ENCODE measurements at regions not wholly inside any gene's neighbourhood (a gene's known extent, or its start where the extent isn't known, plus 50 kb on each side); places are given as distances from the start of the nearest gene placed in this dataset.
"Not testable (repeated sequence)": the region's sequence is repeated elsewhere in the genome, so short reads cannot be mapped to it uniquely, and the experiment has no call there.

- H3K4me3 ChIP-seq (ENCODE audit: low read depth, low read length): no peak overlapping the region
- DNase-seq (ENCODE audit: low read depth): peak; percentile 47
- TF ChIP-seq, protein P1, sequence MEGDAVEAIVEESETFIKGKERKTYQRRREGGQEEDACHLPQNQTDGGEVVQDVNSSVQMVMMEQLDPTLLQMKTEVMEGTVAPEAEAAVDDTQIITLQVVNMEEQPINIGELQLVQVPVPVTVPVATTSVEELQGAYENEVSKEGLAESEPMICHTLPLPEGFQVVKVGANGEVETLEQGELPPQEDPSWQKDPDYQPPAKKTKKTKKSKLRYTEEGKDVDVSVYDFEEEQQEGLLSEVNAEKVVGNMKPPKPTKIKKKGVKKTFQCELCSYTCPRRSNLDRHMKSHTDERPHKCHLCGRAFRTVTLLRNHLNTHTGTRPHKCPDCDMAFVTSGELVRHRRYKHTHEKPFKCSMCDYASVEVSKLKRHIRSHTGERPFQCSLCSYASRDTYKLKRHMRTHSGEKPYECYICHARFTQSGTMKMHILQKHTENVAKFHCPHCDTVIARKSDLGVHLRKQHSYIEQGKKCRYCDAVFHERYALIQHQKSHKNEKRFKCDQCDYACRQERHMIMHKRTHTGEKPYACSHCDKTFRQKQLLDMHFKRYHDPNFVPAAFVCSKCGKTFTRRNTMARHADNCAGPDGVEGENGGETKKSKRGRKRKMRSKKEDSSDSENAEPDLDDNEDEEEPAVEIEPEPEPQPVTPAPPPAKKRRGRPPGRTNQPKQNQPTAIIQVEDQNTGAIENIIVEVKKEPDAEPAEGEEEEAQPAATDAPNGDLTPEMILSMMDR (IDR thresholded peaks at IDR 0.05; ENCODE audit: insufficient read depth, low read depth, low read length, missing control alignments): no peak
Measured at GRCh38 chr18:60022671-60023276, 123.0 kb downstream of the PMAIP1 start.

- H3K4me3 ChIP-seq (ENCODE audit: low read depth, low read length): no peak overlapping the region
- DNase-seq (ENCODE audit: low read depth): no peak
- TF ChIP-seq, protein P1 (IDR thresholded peaks at IDR 0.05; ENCODE audit: insufficient read depth, low read depth, low read length, missing control alignments): no peak
Measured at GRCh38 chr18:60021556-60021955, 121.8 kb downstream of the PMAIP1 start.

DNA sequence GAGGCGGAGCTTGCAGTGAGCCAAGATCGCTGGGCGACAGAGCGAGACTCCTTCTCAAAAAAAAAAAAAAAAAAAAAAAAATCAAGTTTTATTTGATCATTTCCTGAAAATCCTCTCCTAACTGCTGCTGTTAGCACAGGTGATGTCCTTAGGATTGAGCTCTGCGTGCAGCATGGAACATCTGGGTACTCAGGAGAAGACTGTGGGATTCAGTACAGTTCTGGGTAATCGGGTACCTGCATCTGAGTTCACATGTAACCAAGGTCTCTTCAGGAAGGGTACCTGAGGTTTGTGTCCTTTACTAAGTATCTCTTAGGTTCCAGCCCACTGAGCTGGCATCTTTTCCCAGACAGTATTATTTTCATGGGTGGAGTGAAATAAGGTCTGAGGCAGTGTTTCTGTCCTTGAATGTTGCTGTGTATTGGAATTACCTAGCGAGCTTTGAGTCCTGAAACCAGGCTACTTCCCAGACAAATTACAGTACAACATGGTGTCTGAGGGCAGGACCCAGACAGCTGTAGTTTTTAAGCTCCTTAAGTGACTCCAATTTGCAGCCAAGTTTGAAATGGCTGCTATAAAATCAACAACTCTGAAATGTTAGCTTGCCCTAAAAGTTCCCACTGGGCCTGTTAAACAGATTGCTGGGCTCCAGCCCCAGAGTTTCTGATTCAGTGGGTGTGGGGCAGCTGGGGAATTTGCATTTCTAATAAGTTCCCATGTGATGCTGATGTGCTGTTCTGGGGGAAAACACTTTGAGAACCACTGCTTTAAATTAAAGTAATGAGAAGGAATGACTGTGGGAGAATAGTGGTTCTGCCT, 120.5 kb downstream of the PMAIP1 start:
- TF ChIP-seq, protein P1 (IDR thresholded peaks at IDR 0.05; ENCODE audit: insufficient read depth, low read depth, low read length, missing control alignments): no peak
- no peak overlapping the region for H3K4me3 ChIP-seq (ENCODE audit: low read depth, low read length)
- DNase-seq (ENCODE audit: low read depth): peak; percentile 5

DNA sequence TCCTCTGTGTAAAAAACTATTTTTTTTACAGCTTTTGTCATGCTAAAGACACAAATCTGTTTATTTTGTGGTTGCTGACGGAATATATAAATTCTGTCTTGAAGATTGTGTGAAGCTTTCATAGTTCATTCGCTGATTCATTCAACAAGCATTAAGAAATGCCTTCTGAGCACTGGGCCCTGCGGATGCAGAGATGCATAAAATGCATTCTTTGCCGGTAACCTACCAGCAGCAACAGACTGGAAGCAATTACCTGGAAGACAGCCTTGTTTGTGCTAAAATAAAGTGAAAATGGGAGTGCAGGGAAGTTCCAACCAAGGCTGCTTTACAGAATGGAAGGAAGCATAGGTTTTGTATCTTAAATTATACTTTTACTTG, 119.7 kb downstream of the PMAIP1 start:
- H3K4me3 ChIP-seq (ENCODE audit: low read depth, low read length): no peak overlapping the region
- TF ChIP-seq, protein P1 (IDR thresholded peaks at IDR 0.05; ENCODE audit: insufficient read depth, low read depth, low read length, missing control alignments): no peak
- DNase-seq (ENCODE audit: low read depth): no peak

- no peak overlapping the region for H3K4me3 ChIP-seq (ENCODE audit: low read depth, low read length)
- DNase-seq (ENCODE audit: low read depth): no peak
- TF ChIP-seq, protein P1 (IDR thresholded peaks at IDR 0.05; ENCODE audit: insufficient read depth, low read depth, low read length, missing control alignments): no peak
Measured at GRCh38 chr18:60018618-60019462, 119.0 kb downstream of the PMAIP1 start.

- H3K4me3 ChIP-seq (ENCODE audit: low read depth, low read length); DNase-seq (ENCODE audit: low read depth): not testable (repeated sequence)
Measured at GRCh38 chr18:60018134-60018533, 118.3 kb downstream of the PMAIP1 start.

- no peak overlapping the region for H3K4me3 ChIP-seq (ENCODE audit: low read depth, low read length)
- TF ChIP-seq, protein P1 (IDR thresholded peaks at IDR 0.05; ENCODE audit: insufficient read depth, low read depth, low read length, missing control alignments): no peak
Measured at GRCh38 chr18:60017371-60017770, 117.6 kb downstream of the PMAIP1 start.

GRCh38 chr18:60015826-60016225, 116.0 kb downstream of the PMAIP1 start:
- not testable (repeated sequence) for H3K4me3 ChIP-seq (ENCODE audit: low read depth, low read length); DNase-seq (ENCODE audit: low read depth)

More at GRCh38 chr18:60017371-60017770, 117.6 kb downstream of the PMAIP1 start:
- DNase-seq (ENCODE audit: low read depth): no peak

GRCh38 chr18:60013148-60013547, 113.4 kb downstream of the PMAIP1 start:
- not testable (repeated sequence) for H3K4me3 ChIP-seq (ENCODE audit: low read depth, low read length); DNase-seq (ENCODE audit: low read depth)
